T-helper 9 cell (primary cell): ENCODE measurements at regions not wholly inside any gene's neighbourhood (a gene's known extent, or its start where the extent isn't known, plus 50 kb on each side); places are given as distances from the start of the nearest gene placed in this dataset.
"Not testable (repeated sequence)": the region's sequence is repeated elsewhere in the genome, so short reads cannot be mapped to it uniquely, and the experiment has no call there.

Experiments used
- DNase-seq: peaks from one replicate; pipeline ENCODE4 v3.0.0-alpha.2; 2020

- DNase-seq, result not testable (repeated sequence)
Observed at GRCh38 chr15:20260650-20261049, 280.9 kb downstream of the GOLGA6L6 start.

GRCh38 chr15:20259559-20260190 lies 281.9 kb downstream of the GOLGA6L6 start:
- DNase-seq, result not testable (repeated sequence)

GRCh38 chr15:20256394-20256793 lies 285.2 kb downstream of the GOLGA6L6 start:
- not testable (repeated sequence) for DNase-seq

GRCh38 chr15:20255641-20256040 lies 286.0 kb downstream of the GOLGA6L6 start:
- not testable (repeated sequence) for DNase-seq

GRCh38 chr15:20253047-20253615 lies 288.5 kb downstream of the GOLGA6L6 start:
- DNase-seq, result not testable (repeated sequence)

- not testable (repeated sequence) for DNase-seq
Observed at GRCh38 chr15:20252040-20252439, 289.6 kb downstream of the GOLGA6L6 start.

GRCh38 chr15:20251214-20252005 lies 290.2 kb downstream of the GOLGA6L6 start:
- DNase-seq, result not testable (repeated sequence)

GRCh38 chr15:20250206-20250605 lies 291.4 kb downstream of the GOLGA6L6 start:
- not testable (repeated sequence) for DNase-seq

- DNase-seq, result not testable (repeated sequence)
Observed at GRCh38 chr15:20249677-20249970, 292.0 kb downstream of the GOLGA6L6 start.

- not testable (repeated sequence) for DNase-seq
Observed at GRCh38 chr15:20248434-20248833, 293.2 kb downstream of the GOLGA6L6 start.

GRCh38 chr15:20247137-20247536 lies 294.5 kb downstream of the GOLGA6L6 start:
- DNase-seq, result not testable (repeated sequence)

- DNase-seq, result not testable (repeated sequence)
Observed at GRCh38 chr15:20246624-20247023, 295.0 kb downstream of the GOLGA6L6 start.

- DNase-seq, result not testable (repeated sequence)
Observed at GRCh38 chr15:20245856-20246255, 295.7 kb downstream of the GOLGA6L6 start.

- not testable (repeated sequence) for DNase-seq
Observed at GRCh38 chr15:20244792-20245191, 296.8 kb downstream of the GOLGA6L6 start.

GRCh38 chr15:20243486-20244240 lies 297.9 kb downstream of the GOLGA6L6 start:
- not testable (repeated sequence) for DNase-seq

GRCh38 chr15:20240366-20240917 lies 301.2 kb downstream of the GOLGA6L6 start:
- DNase-seq, result not testable (repeated sequence)

GRCh38 chr15:20239186-20239585 lies 302.4 kb downstream of the GOLGA6L6 start:
- DNase-seq, result not testable (repeated sequence)

GRCh38 chr15:20237256-20238020 lies 304.2 kb downstream of the GOLGA6L6 start:
- DNase-seq, result not testable (repeated sequence)

GRCh38 chr15:20235728-20236127 lies 305.9 kb downstream of the GOLGA6L6 start:
- not testable (repeated sequence) for DNase-seq

- not testable (repeated sequence) for DNase-seq
Observed at GRCh38 chr15:20234006-20234540, 307.5 kb downstream of the GOLGA6L6 start.

- not testable (repeated sequence) for DNase-seq
Observed at GRCh38 chr15:20232457-20232856, 309.1 kb downstream of the GOLGA6L6 start.
